ENCODE measurements at regions not wholly inside any gene's neighbourhood (a gene's known extent, or its start where the extent isn't known, plus 50 kb on each side); places are given as distances from the start of the nearest gene placed in this dataset.

GRCh38 chrX:125266153-125266660 is 53.5 kb upstream of the TEX13C start:
- H3K4me1 ChIP-seq (ENCODE audit: control insufficient read depth, insufficient read depth, low read length) = no peaks in the 10 kb centered on the region
- H3K36me3 ChIP-seq (ENCODE audit: control insufficient read depth, insufficient read depth, low read length) = no peaks in the 10 kb centered on the region
- H3K4me3 ChIP-seq (ENCODE audit: low read depth, low read length) = no peak overlapping the region
- peaks cover 7% of the 10 kb centered on the region for H3K9me3 ChIP-seq (ENCODE audit: control insufficient read depth, insufficient read depth, low read length)
- no peaks in the 10 kb centered on the region for H3K27me3 ChIP-seq (ENCODE audit: control insufficient read depth, insufficient read depth, low read length)
- H3K9ac ChIP-seq (ENCODE audit: low read depth, low read length) = no peak overlapping the region

All from iPS-15b (cell line).